ENCODE measurements at regions not wholly inside any gene's neighbourhood (a gene's known extent, or its start where the extent isn't known, plus 50 kb on each side); places are given as distances from the start of the nearest gene placed in this dataset.
A peak's percentile ranks its signal among the peaks of the same experiment; 100 is the strongest.

GRCh38 chr12:83841620-83842019 lies 1071.0 kb downstream of the SLC6A15 start:
- Histone ChIP-seq H3K36me3 (no peaks in the 10 kb centered on the region), H3K4me3 (no peak overlapping the region), H3K27ac (no peak overlapping the region), H3K27me3 (no peaks in the 10 kb centered on the region), H3K9me3 (no peaks in the 10 kb centered on the region), H3K4me1 (no peaks in the 10 kb centered on the region)
- 63 to 75% methylated on average over 2 of the region's 2 CpGs for WGBS, 2 donors
- ATAC-seq (no peak), DNase-seq (no peak), FAIRE-seq (no peak)
- intact Hi-C loops (cut with DNase I) = no loop called here
- TF ChIP-seq CTCF (IDR thresholded peaks at IDR 0.05) = no peak

- no peak overlapping the region for H3K27ac ChIP-seq
- H3K4me1 ChIP-seq = no peaks in the 10 kb centered on the region
- H3K4me3 ChIP-seq = no peak overlapping the region
- DNase-seq = no peak
- H3K36me3 ChIP-seq = no peaks in the 10 kb centered on the region
- intact Hi-C loops (cut with DNase I) = no loop called here
- 24 to 29% methylated on average over 2 of the region's 2 CpGs for WGBS, 2 donors
- H3K27me3 ChIP-seq = no peaks in the 10 kb centered on the region
- no peak for FAIRE-seq
- no peaks in the 10 kb centered on the region for H3K9me3 ChIP-seq
- no peak for TF ChIP-seq CTCF (IDR thresholded peaks at IDR 0.05)
- ATAC-seq = no peak
Measured at GRCh38 chr12:83827860-83828259, 1084.7 kb downstream of the SLC6A15 start.

- Histone ChIP-seq H3K27ac (no peak overlapping the region), H3K27me3 (no peaks in the 10 kb centered on the region), H3K4me1 (no peaks in the 10 kb centered on the region), H3K4me3 (no peak overlapping the region), H3K36me3 (no peaks in the 10 kb centered on the region), H3K9me3 (no peaks in the 10 kb centered on the region)
- no peak for DNase-seq
- no peak for FAIRE-seq
- 47 to 75% methylated on average over 2 of the region's 2 CpGs for WGBS, 2 donors
- no peak for TF ChIP-seq CTCF (IDR thresholded peaks at IDR 0.05)
- intact Hi-C loops (cut with DNase I) = no loop called here
- ATAC-seq = no peak
Measured at GRCh38 chr12:83827193-83827592, 1085.4 kb downstream of the SLC6A15 start.

DNA sequence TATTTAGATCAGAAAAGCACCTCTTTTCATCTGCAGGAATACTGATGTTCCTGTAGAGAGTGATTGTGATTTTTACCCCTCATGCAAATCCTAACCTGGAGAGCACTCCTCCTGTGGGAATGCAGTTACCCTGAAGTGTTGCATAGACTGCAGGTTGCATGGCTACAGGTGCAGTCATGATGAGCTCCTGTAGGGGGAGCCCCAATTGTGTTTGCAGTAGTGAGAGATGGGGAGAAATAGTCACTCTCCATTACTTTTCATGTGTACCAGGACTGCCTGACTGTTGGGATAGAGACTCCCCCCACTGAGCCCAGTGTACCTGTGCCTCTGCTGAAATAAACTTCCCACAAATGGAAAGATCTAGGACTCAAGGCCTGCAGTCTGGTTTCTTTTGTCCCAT lies 1086.5 kb downstream of the SLC6A15 start:
- no peaks in the 10 kb centered on the region for H3K36me3 ChIP-seq
- peak; percentile 68 to 87 (median 79) for ATAC-seq
- TF ChIP-seq CTCF (IDR thresholded peaks at IDR 0.05) = peak; percentile 38 to 49 (median 45)
- no peaks in the 10 kb centered on the region for H3K4me1 ChIP-seq
- no peak overlapping the region for H3K4me3 ChIP-seq
- no peaks in the 10 kb centered on the region for H3K27me3 ChIP-seq
- no peak for FAIRE-seq
- H3K9me3 ChIP-seq = no peaks in the 10 kb centered on the region
- intact Hi-C loops (cut with DNase I) = no loop called here
- peak in 3 of 6 donors; percentile 40 to 75 (median 51) for DNase-seq
- H3K27ac ChIP-seq = no peak overlapping the region

GRCh38 chr12:83823386-83824045 lies 1089.1 kb downstream of the SLC6A15 start:
- no peak for FAIRE-seq
- TF ChIP-seq CTCF (IDR thresholded peaks at IDR 0.05) = no peak
- Histone ChIP-seq H3K36me3 (no peaks in the 10 kb centered on the region), H3K27me3 (no peaks in the 10 kb centered on the region), H3K4me1 (no peaks in the 10 kb centered on the region), H3K27ac (no peak overlapping the region), H3K9me3 (no peaks in the 10 kb centered on the region), H3K4me3 (no peak overlapping the region)
- intact Hi-C loops (cut with DNase I) = no loop called here
- peak in 3 of 4 donors; percentile 74 to 81 (median 77) for ATAC-seq
- DNase-seq = peak in 1 of 6 donors; percentile 44
- WGBS, 2 donors = 56 to 60% methylated on average over 8 of the region's 8 CpGs

All from pancreas (tissue), 10 donors.